Right lobe of liver (tissue), 6 donors: ENCODE measurements at regions not wholly inside any gene's neighbourhood (a gene's known extent, or its start where the extent isn't known, plus 50 kb on each side); places are given as distances from the start of the nearest gene placed in this dataset.

Experiments
- ATAC-seq, 4 donors: fragments of 200-7000 bp; cut with Tn5 transposase; one replicate each; pipeline ENCODE4 v1.9.1; 2020; ENCODE audit warnings: mild to moderate bottlenecking in 4 of 4, moderate library complexity in 4 of 4
- DNase-seq, 3 donors: peaks; one replicate each; pipeline ENCODE4 v3.0.0-alpha.2; 2020
- H3K27ac ChIP-seq, 3 donors: fragments of 200-600 bp; one replicate each; pipeline ENCODE4 v1.8.0; 2022
- H3K27me3 ChIP-seq, 2 donors: fragments of 200-600 bp; one replicate each; pipeline ENCODE4 v1.8.0; 2022
- H3K36me3 ChIP-seq, 4 donors: fragments of 200-600 bp; sonication (generic) in 1 of 4; one replicate each; pipeline versions ENCODE4 v1.5.1 to v1.8.0; 2017 to 2022; ENCODE audit warnings: control low read depth in 1 of 4
- H3K4me1 ChIP-seq, 4 donors: fragments of 200-600 bp; sonication (generic) in 1 of 4; one replicate each; pipeline versions ENCODE4 v1.5.1 to v1.8.0; 2017 to 2022; ENCODE audit warnings: control low read depth in 1 of 4
- H3K4me3 ChIP-seq, 3 donors: fragments of 200-600 bp; one replicate each; pipeline ENCODE4 v1.8.0; 2022
- H3K9me3 ChIP-seq, 4 donors: fragments of 200-600 bp; sonication (generic) in 1 of 4; one replicate each; pipeline versions ENCODE4 v1.5.1 to v1.8.0; 2017 to 2022; ENCODE audit warnings: control low read depth in 1 of 4
- CTCF ChIP-seq, 4 donors: fragments of 200-600 bp in 3 of 4; fragments of 450-650 bp in 1 of 4; IDR thresholded peaks; one replicate each; pipeline versions ENCODE4 v1.5.1 to v1.8.0; 2016 to 2022; ENCODE audit warnings: antibody characterized with exemption in 4 of 4, mild to moderate bottlenecking in 2 of 4
- POLR2A ChIP-seq: fragments of 450-650 bp; IDR thresholded peaks from one replicate; pipeline ENCODE4 v1.6.1; 2017; ENCODE audit warnings: antibody characterized with exemption, mild to moderate bottlenecking
- WGBS: methylation state at CpG from one replicate; pipeline ENCODE4 v1.1.6; 2018; ENCODE audit warnings: low coverage, low lambda C conversion rate; ENCODE audit not compliant: insufficient coverage; ENCODE audit errors: missing lambda C conversion rate; 5-methylcytosine and 5-hydroxymethylcytosine counted together
- intact Hi-C, 2 donors: fragments of 100-400 bp; cut with DNase I; formaldehyde crosslinking; loops; one replicate each; pipeline versions ENCODE4 v1.11.2 to v1.14.1; 2022
- donor health status: DM: no; HTN: yes; CAD: no.
- donor health status: DM: no; HTN: no; CAD: no.
- donor health status: DM: no; HTN: no; CAD: no.
- donor health status: DM: no; HTN: yes; CAD: no.
- donor health status: DM: no; HTN: yes; CAD: no.

GRCh38 chr2:46246790-46247189 is 50.4 kb upstream of the EPAS1 start:
- H3K27ac ChIP-seq, result no peak overlapping the region
- no peaks in the 10 kb centered on the region for H3K9me3 ChIP-seq
- TF ChIP-seq CTCF (IDR thresholded peaks at IDR 0.05) (no peak), POLR2A (no peak)
- no peak overlapping the region for H3K4me3 ChIP-seq
- intact Hi-C loops, result no loop called here
- DNase-seq (no peak), ATAC-seq (no peak)
- H3K27me3 ChIP-seq, result no peaks in the 10 kb centered on the region
- H3K36me3 ChIP-seq, result no peaks in the 10 kb centered on the region
- 100% methylated on average over 1 of the region's 1 CpG for WGBS
- H3K4me1 ChIP-seq, result peaks cover 0 to 9% (median 4%) of the 10 kb centered on the region in 4 donors
